ENCODE measurements at regions not wholly inside any gene's neighbourhood (a gene's known extent, or its start where the extent isn't known, plus 50 kb on each side); places are given as distances from the start of the nearest gene placed in this dataset.

DNA sequence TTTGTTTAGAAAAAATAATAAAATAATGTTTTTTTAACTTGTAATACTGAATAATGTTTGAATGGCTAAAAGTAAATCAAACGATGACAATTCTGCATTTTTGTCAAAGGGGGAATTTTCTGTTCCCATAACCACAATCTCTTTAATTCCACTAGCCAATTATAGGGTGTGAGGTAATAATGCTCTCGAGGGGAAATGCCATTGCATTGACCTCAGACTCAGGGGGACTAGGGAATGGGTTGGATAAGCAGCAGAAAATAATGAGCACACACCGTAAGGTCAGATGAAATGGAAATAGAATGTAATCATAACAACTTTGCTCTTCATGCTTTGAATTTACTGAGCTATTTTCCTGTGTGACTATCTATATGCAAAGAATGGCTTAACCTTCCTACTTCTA lies 584.7 kb downstream of the RFPL4B start:
- WGBS = 73% methylated on average over 3 of the region's 3 CpGs
- H3K4me1 ChIP-seq (ENCODE audit: control insufficient read depth in 4 of 4, insufficient read depth in 4 of 4, low read length in 3 of 4) = no peaks in the 10 kb centered on the region
- H3K9ac ChIP-seq (ENCODE audit: low read depth in 1 of 2, low read length in 2 of 2) = no peak overlapping the region
- TF ChIP-seq, protein P1, sequence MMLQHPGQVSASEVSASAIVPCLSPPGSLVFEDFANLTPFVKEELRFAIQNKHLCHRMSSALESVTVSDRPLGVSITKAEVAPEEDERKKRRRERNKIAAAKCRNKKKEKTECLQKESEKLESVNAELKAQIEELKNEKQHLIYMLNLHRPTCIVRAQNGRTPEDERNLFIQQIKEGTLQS (IDR thresholded peaks at IDR 0.05) = no peak
- TF ChIP-seq, protein P2, sequence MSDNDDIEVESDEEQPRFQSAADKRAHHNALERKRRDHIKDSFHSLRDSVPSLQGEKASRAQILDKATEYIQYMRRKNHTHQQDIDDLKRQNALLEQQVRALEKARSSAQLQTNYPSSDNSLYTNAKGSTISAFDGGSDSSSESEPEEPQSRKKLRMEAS (IDR thresholded peaks at IDR 0.05) = no peak
- TF ChIP-seq HNF4A (conservative IDR thresholded peaks at IDR 0.05) = no peak
- TF ChIP-seq YY1 (IDR thresholded peaks at IDR 0.05) = no peak
- TF ChIP-seq, protein P3, sequence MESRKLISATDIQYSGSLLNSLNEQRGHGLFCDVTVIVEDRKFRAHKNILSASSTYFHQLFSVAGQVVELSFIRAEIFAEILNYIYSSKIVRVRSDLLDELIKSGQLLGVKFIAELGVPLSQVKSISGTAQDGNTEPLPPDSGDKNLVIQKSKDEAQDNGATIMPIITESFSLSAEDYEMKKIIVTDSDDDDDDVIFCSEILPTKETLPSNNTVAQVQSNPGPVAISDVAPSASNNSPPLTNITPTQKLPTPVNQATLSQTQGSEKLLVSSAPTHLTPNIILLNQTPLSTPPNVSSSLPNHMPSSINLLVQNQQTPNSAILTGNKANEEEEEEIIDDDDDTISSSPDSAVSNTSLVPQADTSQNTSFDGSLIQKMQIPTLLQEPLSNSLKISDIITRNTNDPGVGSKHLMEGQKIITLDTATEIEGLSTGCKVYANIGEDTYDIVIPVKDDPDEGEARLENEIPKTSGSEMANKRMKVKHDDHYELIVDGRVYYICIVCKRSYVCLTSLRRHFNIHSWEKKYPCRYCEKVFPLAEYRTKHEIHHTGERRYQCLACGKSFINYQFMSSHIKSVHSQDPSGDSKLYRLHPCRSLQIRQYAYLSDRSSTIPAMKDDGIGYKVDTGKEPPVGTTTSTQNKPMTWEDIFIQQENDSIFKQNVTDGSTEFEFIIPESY (IDR thresholded peaks at IDR 0.05) = no peak
- no peak for TF ChIP-seq TAF1 (conservative IDR thresholded peaks at IDR 0.05)
- TF ChIP-seq EGR1 (IDR thresholded peaks at IDR 0.05; ENCODE audit: low read depth in 2 of 2) = no peak
- no peak for DNase-seq (ENCODE audit: low spot score)
- H3K36me3 ChIP-seq (ENCODE audit: control insufficient read depth in 4 of 4, insufficient read depth in 3 of 4, low read depth in 1 of 4, low read length in 3 of 4) = no peaks in the 10 kb centered on the region
- peaks cover 0 to 2% (median 0%) of the 10 kb centered on the region in 4 donors for H3K27me3 ChIP-seq (ENCODE audit: control insufficient read depth in 4 of 4, insufficient read depth in 4 of 4, low read length in 3 of 4)
- H3K4me3 ChIP-seq (ENCODE audit: low read depth in 1 of 3, low read length in 3 of 3) = no peak overlapping the region
- H3K27ac ChIP-seq (ENCODE audit: low read depth in 1 of 2, low read length in 2 of 2) = no peak overlapping the region
- H3K9me3 ChIP-seq (ENCODE audit: control insufficient read depth in 4 of 4, low read length in 3 of 4) = no peaks in the 10 kb centered on the region

DNA sequence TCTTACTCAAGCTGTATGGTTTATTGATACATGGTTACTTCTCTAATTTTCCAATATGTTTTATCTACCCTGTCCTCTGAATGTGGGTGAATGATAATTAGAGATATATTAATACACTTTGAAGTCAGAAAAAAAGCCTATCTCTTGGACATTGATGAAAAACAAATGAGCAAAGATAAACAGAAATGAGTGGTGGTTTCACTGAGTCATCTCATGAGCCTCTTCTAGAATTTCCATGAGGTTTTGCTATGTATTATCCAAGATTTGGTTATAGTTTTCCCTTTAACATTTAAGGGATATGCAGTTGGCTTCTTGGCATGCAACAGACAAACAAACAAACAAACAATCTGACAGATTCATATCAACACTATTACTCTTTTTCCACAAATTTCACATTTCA lies 586.8 kb downstream of the RFPL4B start:
- Histone ChIP-seq H3K27ac (ENCODE audit: low read depth in 1 of 2, low read length in 2 of 2) (no peak overlapping the region), H3K4me3 (ENCODE audit: low read depth in 1 of 3, low read length in 3 of 3) (no peak overlapping the region), H3K36me3 (ENCODE audit: control insufficient read depth in 4 of 4, insufficient read depth in 3 of 4, low read depth in 1 of 4, low read length in 3 of 4) (no peaks in the 10 kb centered on the region), H3K27me3 (ENCODE audit: control insufficient read depth in 4 of 4, insufficient read depth in 4 of 4, low read length in 3 of 4) (peaks cover 0 to 2% (median 0%) of the 10 kb centered on the region in 4 donors), H3K9ac (ENCODE audit: low read depth in 1 of 2, low read length in 2 of 2) (no peak overlapping the region), H3K4me1 (ENCODE audit: control insufficient read depth in 4 of 4, insufficient read depth in 4 of 4, low read length in 3 of 4) (no peaks in the 10 kb centered on the region), H3K9me3 (ENCODE audit: control insufficient read depth in 4 of 4, low read length in 3 of 4) (no peaks in the 10 kb centered on the region)
- no peak for DNase-seq (ENCODE audit: low spot score)
- TF ChIP-seq HNF4A (conservative IDR thresholded peaks at IDR 0.05) (no peak), TAF1 (conservative IDR thresholded peaks at IDR 0.05) (no peak), GABPA (IDR thresholded peaks at IDR 0.05 in 1 of 2, conservative IDR thresholded peaks at IDR 0.05 in 1 of 2) (no peak), NR2F2 (IDR thresholded peaks at IDR 0.05) (no peak), HNF4G (IDR thresholded peaks at IDR 0.05) (no peak), YY1 (IDR thresholded peaks at IDR 0.05) (no peak), EGR1 (IDR thresholded peaks at IDR 0.05; ENCODE audit: low read depth in 2 of 2) (no peak), FOXA1 (IDR thresholded peaks at IDR 0.05) (no peak)
- TF ChIP-seq, protein P3 (IDR thresholded peaks at IDR 0.05) = no peak
- TF ChIP-seq, protein P1 (IDR thresholded peaks at IDR 0.05) = no peak
- TF ChIP-seq, protein P2 (IDR thresholded peaks at IDR 0.05) = no peak
- TF ChIP-seq, protein P4, sequence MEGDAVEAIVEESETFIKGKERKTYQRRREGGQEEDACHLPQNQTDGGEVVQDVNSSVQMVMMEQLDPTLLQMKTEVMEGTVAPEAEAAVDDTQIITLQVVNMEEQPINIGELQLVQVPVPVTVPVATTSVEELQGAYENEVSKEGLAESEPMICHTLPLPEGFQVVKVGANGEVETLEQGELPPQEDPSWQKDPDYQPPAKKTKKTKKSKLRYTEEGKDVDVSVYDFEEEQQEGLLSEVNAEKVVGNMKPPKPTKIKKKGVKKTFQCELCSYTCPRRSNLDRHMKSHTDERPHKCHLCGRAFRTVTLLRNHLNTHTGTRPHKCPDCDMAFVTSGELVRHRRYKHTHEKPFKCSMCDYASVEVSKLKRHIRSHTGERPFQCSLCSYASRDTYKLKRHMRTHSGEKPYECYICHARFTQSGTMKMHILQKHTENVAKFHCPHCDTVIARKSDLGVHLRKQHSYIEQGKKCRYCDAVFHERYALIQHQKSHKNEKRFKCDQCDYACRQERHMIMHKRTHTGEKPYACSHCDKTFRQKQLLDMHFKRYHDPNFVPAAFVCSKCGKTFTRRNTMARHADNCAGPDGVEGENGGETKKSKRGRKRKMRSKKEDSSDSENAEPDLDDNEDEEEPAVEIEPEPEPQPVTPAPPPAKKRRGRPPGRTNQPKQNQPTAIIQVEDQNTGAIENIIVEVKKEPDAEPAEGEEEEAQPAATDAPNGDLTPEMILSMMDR (IDR thresholded peaks at IDR 0.05; ENCODE audit: low read depth, low read length, missing input control) = no peak
